Rectal smooth muscle tissue (tissue), 1 donor: ENCODE measurements at regions not wholly inside any gene's neighbourhood (a gene's known extent, or its start where the extent isn't known, plus 50 kb on each side); places are given as distances from the start of the nearest gene placed in this dataset.
"Not testable (repeated sequence)": the region's sequence is repeated elsewhere in the genome, so short reads cannot be mapped to it uniquely, and the experiment has no call there.

Experiments
- H3K27ac ChIP-seq: one replicate; pipeline ENCODE4 v1.7.0; 2013; ENCODE audit warnings: low read depth, low read length, inconsistent platforms
- H3K27me3 ChIP-seq: one replicate; pipeline ENCODE4 v1.7.0; 2013; ENCODE audit warnings: low read length; ENCODE audit not compliant: control insufficient read depth, insufficient read depth
- H3K36me3 ChIP-seq: one replicate; pipeline ENCODE4 v1.7.0; 2013; ENCODE audit warnings: low read length; ENCODE audit not compliant: control insufficient read depth, insufficient read depth
- H3K4me1 ChIP-seq: one replicate; pipeline ENCODE4 v1.7.0; 2013; ENCODE audit warnings: low read length; ENCODE audit not compliant: control insufficient read depth, insufficient read depth
- H3K4me3 ChIP-seq: one replicate; pipeline ENCODE4 v1.7.0; 2013; ENCODE audit warnings: low read length
- H3K9ac ChIP-seq: one replicate; pipeline ENCODE4 v1.7.0; 2013; ENCODE audit warnings: low read length

DNA sequence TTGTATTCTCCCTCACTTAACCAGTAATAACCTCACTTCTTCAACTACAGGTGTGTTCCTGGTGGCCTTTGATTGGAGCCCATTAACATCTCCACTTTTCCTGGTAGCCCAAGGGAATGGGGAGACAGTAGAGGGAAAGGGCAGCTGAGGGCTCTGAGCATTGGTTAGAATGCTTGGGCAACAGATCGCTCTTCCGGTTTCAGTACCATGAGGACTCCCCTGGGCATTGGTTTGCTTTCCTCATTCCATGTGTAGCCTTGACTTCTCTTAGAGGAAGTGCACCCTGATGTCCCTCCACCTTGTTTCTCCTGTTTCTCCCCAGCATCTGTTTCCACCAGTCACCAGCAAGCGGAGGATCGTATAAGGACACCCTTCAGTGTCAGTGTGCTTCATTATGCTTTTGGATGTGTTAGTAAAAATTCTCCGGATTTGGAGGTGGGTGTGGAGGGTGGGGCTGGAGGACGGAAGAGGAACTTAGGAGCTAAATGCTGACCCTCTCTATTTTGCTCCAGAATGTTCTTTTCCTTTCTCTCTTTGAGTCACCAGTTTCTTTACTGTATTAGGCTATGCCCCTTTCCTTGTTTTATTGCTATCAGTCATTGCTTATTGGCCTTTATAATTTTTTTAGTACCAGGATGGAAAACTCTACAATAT lies 50.6 kb upstream of the ZNG1B start:
- H3K27ac ChIP-seq, H3K4me1 ChIP-seq, H3K36me3 ChIP-seq, H3K27me3 ChIP-seq, H3K9ac ChIP-seq, H3K4me3 ChIP-seq: not testable (repeated sequence)

DNA sequence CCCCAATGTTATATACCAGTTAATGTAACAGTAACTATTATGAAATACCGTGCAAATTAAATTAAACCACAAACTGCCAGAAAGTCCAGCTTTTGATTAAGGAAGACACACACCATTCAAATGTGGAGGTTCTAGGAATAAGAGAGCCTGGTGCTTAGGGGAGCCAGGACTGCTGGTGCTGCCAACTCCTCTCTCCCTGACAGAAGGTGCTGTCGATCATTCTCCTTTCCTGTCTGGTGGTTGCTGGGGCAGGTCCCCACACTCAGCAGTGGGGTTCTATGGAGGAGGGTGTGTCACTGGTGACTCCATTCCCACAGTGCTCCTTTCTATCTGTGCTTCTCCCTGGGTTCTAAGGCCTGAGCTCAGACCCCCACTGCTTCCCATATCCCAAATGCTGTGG lies 57.9 kb upstream of the ZNG1B start:
- H3K9ac ChIP-seq, H3K27ac ChIP-seq: not testable (repeated sequence)

DNA sequence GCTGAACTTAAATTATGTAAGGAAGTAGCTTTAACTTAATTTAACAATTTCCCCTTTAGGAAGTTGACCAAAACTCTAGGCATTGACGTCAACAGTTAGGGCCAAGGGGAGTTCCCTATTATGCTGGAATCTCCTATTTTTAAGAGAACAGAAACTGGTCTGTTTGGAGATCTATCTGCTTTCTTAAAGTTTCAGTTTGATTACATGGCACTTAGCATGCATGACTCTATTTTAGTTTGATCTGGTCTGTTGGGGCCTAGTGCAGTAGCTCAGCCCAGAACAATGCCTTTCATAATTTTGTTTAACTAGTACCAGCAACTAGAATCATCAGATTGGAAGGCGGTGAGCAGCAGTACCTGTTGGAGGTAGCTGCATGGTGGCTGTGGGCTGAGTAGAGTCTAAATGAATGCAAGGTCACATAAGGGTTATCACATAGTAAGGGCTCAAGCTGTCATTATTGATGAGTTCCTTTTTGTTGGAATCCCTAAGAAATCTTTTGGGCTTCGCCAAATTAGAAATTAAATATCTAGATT lies 60.5 kb upstream of the ZNG1B start:
- Histone ChIP-seq H3K4me3 (no peak overlapping the region), H3K27ac (peak overlapping the region; percentile 14)

More for the DNA sequence above, 57.9 kb upstream of the ZNG1B start:
- H3K4me1 ChIP-seq, H3K4me3 ChIP-seq, H3K36me3 ChIP-seq, H3K27me3 ChIP-seq: not testable (repeated sequence)

DNA sequence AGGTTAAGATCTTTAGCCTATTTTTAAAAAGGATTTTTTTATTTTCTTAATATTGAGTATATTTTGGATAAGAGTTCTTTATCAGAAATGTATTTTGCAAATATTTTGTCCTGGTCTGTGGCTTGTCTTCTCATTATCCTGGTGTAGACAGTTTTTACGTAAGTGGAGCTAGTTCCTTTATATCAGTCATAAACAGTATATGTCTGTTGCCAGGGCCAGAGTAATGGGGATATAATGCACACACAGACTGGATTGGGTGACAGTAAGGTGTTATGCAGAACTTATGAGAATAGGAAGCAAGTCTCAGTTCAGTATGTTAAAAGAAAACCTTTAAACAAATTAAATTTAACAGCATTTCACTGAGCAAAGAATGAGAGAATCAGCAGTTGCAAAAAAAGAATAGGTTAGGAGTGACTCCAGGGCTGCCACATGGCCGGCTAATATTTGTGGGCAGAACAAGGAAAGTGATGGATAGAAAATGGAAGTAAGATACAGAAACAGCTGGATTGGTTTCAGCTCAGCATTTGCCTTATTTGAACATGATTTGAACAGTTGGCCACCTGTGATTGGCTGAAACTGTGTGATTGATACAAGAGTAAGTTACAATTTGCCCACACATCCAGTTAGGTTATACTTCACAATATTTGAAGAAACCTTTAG lies 61.1 kb upstream of the ZNG1B start:
- Histone ChIP-seq H3K4me1 (no peaks in the 10 kb centered on the region), H3K36me3 (no peaks in the 10 kb centered on the region), H3K9ac (no peak overlapping the region), H3K27ac (no peak overlapping the region), H3K27me3 (no peaks in the 10 kb centered on the region), H3K4me3 (no peak overlapping the region)

More for the DNA sequence above, 60.5 kb upstream of the ZNG1B start:
- Histone ChIP-seq H3K4me1 (no peaks in the 10 kb centered on the region), H3K9ac (no peak overlapping the region), H3K36me3 (no peaks in the 10 kb centered on the region), H3K27me3 (no peaks in the 10 kb centered on the region)

DNA sequence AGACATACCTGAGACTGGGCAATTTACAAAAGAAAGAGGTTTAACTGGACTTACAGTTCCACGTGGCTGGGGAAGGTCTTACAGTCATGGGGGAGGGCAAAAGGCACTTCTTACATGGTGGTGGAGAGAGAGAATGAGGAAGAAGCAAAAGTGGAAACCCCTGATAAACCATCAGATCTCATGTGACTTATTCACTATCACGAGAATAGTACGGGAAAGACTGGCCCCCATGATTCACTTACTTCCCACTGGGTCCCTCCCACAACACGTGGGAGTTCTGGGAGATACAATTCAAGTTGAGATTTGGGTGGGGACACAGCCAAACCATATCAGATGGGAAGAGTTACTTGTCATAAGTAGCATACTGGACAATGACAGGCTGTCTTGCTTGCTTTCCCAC lies 62.6 kb upstream of the ZNG1B start:
- H3K36me3 ChIP-seq, H3K27ac ChIP-seq, H3K4me1 ChIP-seq: not testable (repeated sequence)

DNA sequence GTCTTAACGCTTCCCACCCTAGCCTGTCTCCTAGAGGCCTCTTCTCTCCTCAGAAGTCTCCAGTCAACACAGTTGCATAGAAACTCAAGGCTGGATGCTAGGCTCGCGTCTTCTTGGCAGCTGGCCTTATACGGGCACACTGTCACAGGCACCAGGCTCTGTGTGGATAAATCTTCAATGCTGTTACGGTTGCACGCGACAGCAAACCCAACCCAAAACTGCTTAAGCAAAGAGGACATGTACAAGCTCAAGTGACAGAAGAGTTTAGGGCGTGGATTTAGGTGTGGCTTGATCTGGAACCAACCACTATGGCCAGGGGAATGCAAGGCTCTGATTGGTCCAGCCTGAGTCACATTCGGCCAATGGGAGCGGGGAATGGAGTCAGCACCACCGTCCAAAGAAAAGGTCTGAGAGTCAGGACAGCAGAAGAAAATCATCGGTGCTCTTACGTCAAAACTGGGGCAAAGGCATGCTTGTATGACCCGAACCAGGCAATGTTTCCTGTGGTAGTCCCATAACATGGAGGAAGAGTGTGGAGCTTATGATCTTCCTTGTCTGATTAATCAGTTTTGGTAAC lies 65.1 kb upstream of the ZNG1B start:
- H3K4me3 ChIP-seq, H3K27me3 ChIP-seq, H3K4me1 ChIP-seq, H3K9ac ChIP-seq, H3K36me3 ChIP-seq, H3K27ac ChIP-seq: not testable (repeated sequence)

More for the DNA sequence above, 62.6 kb upstream of the ZNG1B start:
- not testable (repeated sequence) for H3K4me3 ChIP-seq, H3K27me3 ChIP-seq, H3K9ac ChIP-seq

DNA sequence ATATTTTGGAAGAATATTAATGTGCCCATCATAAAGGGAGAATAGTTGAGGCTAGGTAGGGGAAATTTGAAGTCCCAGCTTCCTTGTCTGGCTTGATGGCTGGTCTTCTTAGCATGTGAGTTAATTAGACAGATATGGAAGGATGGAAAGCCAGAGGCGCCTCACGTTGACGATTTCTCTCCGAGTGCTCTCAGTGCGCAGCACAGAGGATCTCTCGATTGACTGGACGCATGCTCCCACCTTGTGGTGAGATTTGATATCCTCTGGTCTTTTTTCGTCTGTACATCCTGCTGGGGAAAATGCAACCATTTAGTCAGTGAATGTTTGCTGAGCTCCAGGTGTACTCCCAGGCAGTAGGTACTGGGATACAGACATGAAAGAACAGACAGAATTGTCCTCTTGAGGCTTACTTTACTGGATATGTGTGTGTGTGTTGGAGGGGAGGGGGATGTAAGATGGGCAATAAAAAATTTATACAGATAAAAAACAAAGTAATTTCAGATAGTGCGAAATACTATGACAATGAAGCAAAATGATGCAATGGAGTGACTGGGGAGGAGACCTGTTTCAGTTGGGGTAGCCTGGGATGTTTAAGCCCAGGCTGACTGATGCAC lies 66.9 kb upstream of the ZNG1B start:
- H3K4me1 ChIP-seq: no peaks in the 10 kb centered on the region
- no peak overlapping the region for H3K27ac ChIP-seq
- H3K4me3 ChIP-seq: no peak overlapping the region
- no peak overlapping the region for H3K9ac ChIP-seq
- H3K27me3 ChIP-seq: no peaks in the 10 kb centered on the region
- no peaks in the 10 kb centered on the region for H3K36me3 ChIP-seq

DNA sequence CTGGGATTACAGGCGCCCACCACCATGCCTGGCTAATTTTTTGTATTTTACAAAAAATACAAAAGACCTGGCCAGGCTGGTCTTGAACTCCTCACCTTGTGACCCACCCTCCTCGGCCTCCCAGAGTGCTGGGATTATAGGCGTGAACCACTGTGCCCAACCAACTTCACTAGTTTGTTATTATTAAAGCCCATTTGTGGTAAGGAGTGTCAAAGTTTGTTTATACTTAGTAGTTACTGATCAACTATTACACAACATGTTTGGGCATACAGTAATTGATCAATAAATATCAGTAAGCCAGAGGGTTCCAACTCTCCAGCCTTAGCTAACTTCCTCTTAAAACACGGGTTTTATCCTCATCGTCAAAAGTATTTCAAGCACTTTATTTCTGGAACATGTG lies 67.5 kb upstream of the ZNG1B start:
- no peaks in the 10 kb centered on the region for H3K4me1 ChIP-seq
- H3K4me3 ChIP-seq: no peak overlapping the region
- no peak overlapping the region for H3K9ac ChIP-seq
- no peaks in the 10 kb centered on the region for H3K36me3 ChIP-seq
- no peaks in the 10 kb centered on the region for H3K27me3 ChIP-seq
- no peak overlapping the region for H3K27ac ChIP-seq

DNA sequence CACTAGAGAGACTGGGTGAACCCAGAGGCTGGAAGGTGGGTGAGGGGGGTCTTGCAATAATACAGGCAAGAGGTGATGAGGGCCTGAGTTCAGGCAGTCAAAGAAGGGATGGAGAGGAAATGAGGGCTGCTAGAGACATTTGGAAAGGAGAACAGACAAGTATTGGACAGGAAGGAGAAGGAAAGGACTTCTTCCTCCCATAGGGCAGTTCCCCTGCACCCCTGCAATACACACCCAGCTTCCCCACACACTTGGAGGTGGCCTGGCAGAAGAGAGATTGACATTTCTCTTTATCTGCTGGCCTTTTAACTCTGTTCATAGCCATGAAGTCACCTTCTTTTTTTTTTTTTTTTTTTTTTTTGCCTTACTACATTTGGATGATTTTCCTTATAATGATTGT lies 68.9 kb upstream of the ZNG1B start:
- not testable (repeated sequence) for H3K4me1 ChIP-seq, H3K36me3 ChIP-seq, H3K27me3 ChIP-seq, H3K27ac ChIP-seq, H3K4me3 ChIP-seq, H3K9ac ChIP-seq

DNA sequence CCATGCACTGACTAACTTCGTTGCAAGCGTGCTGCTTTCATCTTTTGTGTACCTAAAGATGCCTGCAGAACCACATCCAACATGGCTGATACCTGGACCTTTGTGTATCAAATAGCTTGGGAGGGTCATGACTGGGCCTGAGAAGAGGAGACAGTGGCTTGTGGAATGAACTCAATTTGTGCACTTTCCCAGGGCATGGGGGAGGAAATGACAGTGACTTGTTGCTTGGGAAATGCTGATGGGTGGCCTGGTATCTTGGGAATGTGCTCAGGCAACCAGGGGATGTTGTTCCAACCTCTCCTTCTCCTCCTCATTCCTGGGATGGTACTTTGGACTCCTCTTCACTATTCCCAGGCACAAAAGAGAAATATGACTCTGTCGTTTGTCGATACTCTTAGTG lies 70.7 kb upstream of the ZNG1B start:
- not testable (repeated sequence) for H3K4me1 ChIP-seq, H3K27ac ChIP-seq, H3K36me3 ChIP-seq, H3K4me3 ChIP-seq, H3K9ac ChIP-seq, H3K27me3 ChIP-seq

DNA sequence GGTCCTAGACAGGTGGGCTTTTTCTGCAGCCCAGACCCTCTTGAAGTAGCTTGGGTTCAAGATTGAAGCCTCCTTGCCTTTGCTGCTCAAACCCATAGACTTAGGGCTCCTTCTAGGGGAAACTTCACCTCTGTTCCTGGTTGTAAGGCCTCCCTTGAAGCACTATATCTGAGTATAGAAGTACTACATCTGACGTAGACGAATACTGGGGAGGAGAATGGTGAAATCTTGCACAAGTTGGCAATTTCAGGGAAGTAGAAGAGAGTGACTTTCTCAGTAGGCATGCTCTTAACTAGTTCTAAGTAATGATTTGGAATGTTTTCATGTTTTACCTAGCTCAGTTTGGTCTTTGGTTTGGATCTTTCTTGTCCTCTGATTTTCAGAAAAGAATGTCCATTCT lies 71.7 kb upstream of the ZNG1B start:
- not testable (repeated sequence) for H3K27ac ChIP-seq, H3K4me1 ChIP-seq, H3K27me3 ChIP-seq, H3K4me3 ChIP-seq, H3K9ac ChIP-seq, H3K36me3 ChIP-seq

DNA sequence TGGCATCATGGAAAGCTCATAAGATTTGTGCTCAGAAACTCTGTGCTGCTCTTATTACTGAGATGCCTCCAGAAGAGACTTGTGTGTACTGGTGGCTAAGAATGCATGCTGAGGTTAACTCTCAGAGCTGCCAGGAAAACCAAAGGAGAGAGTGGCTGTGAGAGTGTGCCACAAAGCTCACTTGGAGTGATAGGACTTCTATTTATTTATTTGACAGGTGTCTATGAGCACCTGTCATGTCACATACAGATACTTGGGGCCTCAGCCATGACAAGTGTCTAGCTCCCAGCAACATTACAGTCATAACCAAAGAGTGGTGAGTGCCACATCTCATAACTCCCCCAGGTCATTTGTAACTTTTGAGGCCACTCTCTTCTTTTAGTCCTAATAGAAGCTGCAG lies 72.2 kb upstream of the ZNG1B start:
- not testable (repeated sequence) for H3K4me3 ChIP-seq, H3K9ac ChIP-seq, H3K27ac ChIP-seq, H3K27me3 ChIP-seq, H3K36me3 ChIP-seq, H3K4me1 ChIP-seq
